HG02884 (cell line): ENCODE measurements at regions not wholly inside any gene's neighbourhood (a gene's known extent, or its start where the extent isn't known, plus 50 kb on each side); places are given as distances from the start of the nearest gene placed in this dataset.
"Not testable (repeated sequence)": the region's sequence is repeated elsewhere in the genome, so short reads cannot be mapped to it uniquely, and the experiment has no call there.

Experiments
- ATAC-seq: cut with Tn5 transposase; IDR thresholded peaks from one replicate; pipeline ENCODE4 v1.9.1; 2021; ENCODE audit warnings: mild to moderate bottlenecking, moderate library complexity; ENCODE audit not compliant: unreplicated experiment

DNA sequence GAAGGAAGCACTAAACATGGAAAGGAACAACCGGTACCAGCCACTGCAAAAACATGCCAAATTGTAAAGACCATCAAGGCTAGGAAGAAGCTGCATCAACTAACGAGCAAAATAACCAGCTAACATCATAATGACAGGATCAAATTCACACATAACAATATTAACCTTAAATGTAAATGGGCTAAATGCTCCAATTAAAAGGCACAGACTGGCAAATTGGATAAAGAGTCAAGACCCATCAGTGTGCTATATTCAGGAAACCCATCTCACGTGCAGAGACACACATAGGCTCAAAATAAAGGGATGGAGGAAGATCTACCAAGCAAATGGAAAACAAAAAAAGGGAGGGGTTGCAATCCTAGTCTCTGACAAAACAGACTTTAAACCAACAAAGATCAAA, 126.3 kb upstream of the CAV2 start:
- not testable (repeated sequence) for ATAC-seq

DNA sequence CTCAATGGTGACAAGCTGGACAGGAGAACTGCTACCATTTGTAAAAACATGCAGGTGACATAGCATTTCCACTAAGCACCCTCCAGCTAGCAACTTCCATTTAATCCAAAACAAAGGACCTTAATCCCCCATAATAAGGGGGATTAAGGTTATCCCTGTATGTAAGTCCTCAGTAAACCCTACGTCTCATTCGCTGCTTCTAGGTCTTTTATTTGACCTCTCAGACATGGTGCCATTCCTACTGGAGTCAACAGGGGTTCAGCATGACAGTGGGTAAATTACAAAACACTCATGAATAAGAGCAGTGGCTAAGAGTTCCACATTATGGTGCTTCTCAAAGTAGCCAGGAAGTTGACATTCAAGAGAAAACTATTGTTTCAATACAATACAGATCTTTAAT, 121.8 kb upstream of the CAV2 start:
- no peak for ATAC-seq

DNA sequence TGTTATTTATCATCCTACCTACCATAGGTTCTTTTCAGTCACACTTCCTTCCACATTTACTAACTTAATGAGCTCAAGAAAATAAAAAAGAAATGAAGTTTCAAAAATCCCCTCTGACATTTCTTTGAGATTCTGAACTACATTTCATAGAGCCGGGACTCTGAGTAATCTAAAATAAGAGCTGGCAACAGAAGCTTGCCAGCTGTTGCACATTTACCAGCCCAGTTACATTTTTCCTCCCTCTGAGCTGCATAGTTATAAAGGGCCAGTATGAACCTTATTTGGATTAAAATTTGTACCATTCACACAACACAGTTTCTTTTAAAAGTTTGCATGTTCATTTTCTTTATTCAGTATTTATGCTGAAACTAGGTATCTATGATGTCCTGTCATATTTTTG, 119.5 kb upstream of the CAV2 start:
- ATAC-seq = no peak

DNA sequence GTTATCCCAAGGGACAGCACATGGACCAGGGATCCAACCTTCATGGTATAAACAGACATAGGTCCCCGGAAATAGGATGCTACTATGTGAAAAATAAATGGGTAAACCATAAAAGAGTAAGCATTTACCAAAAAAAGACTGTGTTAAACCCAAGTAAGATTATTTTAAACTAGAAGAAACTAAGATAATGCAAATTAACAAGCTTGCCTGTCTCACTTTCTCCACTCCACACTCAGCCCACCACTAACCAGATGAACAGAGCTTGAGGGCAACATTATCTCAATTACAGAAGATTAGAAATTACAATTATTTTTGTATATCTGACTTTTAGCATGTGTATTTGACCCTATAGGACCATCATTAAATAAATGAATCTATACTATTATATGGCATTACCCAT, 117.2 kb upstream of the CAV2 start:
- ATAC-seq = no peak

DNA sequence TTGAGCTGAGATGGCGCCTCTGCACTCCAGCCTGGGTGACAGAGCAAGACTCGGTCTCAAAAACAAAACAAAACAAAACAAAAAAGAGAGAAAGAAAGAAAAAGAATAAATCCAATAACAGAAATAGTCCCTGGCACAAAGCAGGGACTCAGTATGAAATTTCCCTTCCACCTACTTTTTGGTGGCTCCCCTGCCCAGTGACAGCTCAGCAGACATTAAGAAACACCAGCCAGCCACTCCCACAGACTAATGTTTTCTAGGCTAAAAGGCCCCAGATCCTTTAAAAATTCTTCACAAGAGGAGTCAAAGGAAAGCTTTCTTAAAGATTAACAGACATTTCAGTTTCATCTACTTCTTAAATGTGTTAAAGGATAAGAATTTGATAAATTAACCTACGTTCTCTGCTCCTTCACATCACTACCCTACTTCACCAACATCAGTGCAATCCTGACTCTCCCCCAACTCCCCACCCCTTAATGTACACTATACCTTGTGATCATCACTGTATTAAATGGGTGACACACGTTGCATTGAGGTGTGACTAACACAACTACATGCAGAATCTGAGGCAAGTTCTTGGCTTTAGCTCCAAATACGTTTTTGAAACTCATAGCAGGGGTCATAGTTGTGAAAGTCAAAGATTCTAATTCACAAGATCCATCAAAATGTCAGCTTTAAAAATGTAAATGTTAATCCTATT, 114.5 kb upstream of the CAV2 start:
- ATAC-seq = no peak

DNA sequence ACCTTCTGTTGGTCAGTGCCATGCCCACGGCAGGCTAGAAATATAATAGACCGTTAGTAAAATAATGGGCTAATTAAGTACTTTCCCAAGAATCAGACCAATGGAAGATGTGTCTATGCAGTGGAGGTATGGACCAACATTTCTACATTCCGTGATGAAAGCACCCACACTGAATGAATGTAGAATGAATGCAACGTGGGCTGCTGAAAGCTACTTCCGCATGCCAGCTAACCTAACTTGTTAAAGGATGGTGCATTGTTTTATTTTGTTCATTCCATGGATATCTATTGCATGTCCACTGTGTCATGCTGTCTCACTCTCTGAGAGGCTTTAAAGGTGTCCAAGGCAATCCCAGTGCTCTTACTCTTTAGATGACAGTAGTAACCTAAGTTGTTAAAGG, 112.9 kb upstream of the CAV2 start:
- ATAC-seq = no peak

DNA sequence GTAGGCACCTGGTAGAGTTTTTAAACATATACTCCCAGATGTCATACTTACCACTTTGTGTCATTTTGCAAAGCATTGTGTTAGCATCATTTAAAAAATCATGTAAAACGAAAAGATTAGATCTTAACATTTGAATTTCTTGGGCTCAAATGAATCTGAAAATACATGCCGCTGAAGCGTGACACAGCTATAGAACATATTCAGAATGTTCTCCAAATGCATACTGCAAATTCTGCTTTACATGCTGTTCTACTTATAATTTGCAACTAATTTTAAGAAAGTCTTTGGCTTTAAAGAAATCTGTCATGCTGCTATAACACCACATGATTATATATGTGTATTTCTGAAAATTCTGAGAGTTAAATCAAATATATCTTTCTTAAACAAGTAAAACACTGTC, 109.2 kb upstream of the CAV2 start:
- no peak for ATAC-seq

DNA sequence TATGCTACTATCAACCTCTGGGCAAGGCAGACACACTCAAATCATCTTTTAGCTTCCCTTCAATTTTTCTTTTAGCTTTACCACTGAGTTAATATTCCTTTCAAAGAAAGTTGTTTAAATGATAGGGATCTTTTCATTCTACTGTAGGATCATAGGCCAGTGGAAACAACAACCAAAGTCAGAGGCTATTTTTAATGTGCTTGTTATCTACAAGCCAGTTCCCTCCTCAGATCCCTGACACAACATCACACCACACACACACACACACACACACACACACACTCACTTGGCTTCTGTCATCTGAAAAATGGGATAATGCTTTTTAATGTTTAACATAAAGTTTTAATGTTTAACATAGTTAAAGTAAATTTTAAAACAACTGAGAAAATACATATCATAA, 106.7 kb upstream of the CAV2 start:
- no peak for ATAC-seq

DNA sequence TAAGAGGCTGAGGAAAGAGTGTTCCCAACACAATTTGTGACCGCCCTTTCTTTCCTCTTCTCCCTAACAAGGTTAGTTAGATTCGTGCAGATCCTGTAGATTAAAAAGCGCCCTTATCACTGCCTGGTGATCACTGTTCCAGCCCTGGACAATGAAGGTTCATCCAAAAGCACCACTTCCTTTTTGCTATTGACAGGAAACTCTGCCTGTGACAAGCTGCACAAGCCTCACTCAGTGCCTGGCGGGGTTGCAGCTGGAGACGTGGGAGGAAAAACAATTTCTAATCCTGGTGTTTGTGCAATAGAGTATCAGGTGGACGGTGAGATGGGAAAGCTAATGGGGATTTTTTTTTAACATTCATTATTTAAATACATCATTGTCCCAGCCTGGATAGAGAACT, 105.9 kb upstream of the CAV2 start:
- no peak for ATAC-seq

DNA sequence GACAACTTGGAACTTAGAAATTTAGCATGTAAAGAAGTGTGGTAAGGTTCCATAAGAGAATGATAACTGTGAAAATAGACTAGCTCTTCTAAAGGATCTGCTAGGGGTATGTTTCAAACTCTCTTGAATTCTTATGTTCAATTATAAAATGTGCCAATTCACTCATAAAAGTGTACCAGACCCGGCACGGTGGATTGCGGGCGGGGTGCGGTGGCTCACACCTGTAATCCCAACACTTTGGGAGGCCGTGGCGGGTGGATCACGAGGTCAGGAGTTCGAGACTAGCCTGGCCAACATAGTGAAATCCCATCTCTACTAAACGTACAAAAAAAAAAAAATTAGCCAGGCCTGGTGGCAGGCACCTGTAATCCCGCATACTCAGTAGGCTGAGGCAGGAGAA, 105.4 kb upstream of the CAV2 start:
- no peak for ATAC-seq

DNA sequence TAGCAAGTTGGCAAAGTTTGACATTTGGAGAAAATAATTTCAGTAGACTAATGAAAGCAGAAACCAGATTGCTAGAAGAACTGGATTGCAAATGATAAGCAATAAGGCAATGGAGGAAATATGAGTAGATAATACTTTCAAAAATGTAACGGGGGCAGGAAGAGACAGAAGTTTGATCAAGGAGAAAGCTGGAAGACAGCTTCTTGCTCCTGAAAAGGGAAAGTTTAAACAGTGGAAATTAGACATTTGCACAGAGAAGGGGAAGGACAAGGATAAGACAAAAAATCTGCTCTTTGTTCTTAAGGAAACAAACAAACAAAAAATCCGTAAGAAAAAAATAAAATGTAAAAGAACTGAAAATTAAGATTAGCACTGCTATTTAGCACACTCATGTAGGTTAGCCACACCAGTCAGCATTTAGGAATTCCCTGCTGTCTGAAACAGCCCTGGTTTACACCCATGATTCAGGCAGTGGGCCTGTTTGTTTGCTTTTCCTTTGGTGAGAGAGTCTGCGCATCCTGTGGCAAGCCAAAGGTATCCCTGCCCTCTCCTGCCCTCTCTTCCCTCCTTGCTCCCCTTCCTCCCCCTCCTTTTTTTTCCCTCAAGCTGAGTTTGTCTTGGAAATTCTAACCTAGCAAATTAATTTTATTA, 104.3 kb upstream of the CAV2 start:
- ATAC-seq = no peak

DNA sequence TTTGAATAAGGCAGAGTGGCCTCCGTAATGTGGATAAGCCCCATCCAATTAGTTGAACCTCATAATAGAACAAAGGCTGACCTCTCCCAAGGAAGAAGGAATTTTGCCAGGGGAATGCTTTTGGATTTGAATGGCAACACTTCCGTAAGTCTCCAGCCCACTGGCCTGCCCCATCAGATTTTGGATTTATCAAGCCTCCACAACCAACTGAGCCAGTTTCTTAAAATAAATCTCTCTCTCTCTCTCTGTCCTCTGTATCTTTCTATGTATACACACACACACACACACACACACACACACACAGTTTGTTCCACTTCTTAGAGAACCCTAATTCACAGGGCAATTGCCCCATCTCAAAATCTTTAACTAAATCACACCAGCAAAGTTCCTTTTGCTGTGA, 100.9 kb upstream of the CAV2 start:
- ATAC-seq = no peak

DNA sequence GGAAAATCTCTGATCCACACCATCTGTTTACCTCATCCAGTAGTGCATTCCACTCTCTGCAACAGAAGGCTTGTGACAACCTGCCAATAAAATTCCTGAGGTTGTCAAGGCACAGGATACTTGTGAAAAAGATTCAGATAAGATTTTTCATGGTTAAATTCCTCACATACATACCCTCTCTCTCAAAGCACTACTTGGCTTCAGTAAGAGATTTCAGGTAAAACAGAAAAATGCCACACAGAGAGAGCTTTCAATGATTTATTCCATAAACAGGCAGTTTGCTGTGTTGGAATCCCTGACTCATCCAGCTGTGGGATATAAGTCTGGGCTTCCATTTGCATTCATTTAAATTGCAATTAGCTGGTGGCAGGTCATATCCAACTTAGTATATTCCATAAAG, 99.7 kb upstream of the CAV2 start:
- no peak for ATAC-seq

DNA sequence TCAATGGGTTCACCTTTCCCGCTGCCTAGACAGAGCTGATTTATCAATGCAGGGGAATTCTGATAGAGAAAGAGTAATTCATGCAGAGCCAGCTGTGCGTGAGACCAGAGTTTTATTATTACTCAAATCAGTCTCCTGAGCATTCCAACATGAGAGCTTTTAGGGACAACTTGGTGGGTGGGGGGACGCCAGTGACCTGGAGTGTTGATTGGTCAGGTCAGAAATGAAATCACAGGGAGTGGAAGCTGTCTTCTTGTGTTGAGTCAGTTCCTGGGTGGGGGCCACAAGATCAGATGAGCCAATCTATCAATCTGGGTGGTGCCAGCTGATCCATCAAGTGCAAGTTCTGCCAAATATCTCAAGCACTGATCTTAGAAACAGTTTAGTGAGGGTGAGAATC, 99.0 kb upstream of the CAV2 start:
- ATAC-seq = no peak

DNA sequence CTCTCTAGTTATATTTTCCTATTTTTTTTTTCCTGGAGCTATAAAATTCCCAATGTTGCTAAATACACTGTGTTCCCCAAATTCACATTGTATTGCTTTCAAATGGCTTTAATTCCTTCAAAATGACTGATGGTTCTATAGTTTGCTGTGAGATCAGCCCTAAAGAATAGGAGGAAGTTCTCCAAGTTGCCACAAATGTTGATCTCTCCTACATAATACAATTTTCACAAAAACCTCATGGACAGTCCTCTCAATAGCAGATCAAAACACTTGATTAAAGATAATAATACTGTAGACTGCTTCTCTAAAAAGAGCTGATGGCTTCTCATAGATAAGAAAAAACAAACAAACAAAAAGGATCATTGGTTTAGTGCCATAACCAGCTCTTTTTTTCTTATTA, 97.8 kb upstream of the CAV2 start:
- ATAC-seq = no peak

DNA sequence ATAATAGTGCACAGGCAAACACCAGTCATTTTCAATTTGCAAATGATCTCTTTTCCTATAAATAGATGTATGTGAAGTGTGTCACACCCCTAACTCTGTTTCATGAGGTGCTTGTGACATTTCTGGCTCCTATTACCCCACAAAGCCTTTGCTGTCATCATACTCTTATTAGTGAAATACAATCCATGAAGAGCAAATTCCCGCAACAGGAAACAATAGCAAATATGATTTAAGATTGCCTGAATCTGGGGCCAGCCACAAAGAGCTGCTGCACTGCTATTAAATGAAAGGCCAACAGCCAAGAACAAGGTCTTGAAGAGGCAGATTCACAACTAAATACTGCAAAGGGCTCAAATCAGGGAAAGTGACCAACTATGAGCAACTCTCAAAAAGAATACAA, 96.3 kb upstream of the CAV2 start:
- no peak for ATAC-seq

DNA sequence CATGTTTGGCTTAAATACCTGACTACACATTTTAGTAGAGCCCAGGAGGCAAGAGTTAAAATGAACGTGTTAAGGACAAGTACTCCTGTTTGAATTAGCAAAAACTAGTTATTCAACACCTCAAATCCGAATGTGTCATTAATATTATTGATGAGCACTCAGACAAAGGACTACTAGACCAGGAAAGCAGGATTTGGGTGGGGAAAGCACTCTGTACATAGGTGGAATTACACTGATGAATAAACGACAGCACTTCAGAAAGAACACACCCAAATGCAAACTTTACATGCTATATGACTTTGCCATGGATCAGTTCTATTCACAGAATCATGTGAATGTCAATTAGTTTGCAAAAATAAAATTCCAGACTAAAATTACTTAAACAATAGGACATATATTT, 95.1 kb upstream of the CAV2 start:
- no peak for ATAC-seq

DNA sequence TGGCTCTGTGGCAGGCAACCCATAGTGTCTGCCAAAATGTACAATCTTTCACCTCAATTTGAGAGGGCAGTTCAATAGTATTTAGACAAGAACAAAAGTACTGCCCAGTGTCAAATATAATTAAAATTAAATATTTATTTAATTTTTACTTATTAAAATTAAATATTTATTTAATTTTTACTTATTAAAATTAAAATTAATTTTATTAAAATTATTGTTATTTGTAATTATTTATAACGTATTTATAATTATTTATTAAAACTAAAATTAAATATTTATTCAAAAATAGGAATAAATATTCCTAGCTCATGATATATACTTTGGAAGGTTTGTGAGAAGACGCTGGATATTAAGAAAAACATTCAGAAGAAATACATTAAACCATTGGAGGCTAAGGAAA, 93.7 kb upstream of the CAV2 start:
- no peak for ATAC-seq

DNA sequence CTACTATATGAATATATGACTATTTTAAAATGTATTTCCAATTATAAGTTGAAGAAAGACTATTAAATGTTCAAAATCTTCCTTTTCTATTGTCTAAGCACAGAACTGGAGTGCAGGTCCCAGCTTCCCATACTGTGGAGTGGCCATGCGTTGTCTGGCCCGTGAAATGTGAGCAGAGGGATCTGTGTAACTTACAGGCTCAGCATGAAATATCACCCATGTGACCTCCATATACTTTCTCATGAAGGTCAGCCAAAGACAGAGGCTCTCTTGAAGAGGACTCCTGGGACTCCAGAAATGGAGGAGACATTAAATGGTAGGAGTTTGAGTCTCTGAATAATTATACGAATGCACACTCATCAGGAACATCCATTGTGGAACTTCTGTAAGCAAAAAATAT, 92.4 kb upstream of the CAV2 start:
- no peak for ATAC-seq

DNA sequence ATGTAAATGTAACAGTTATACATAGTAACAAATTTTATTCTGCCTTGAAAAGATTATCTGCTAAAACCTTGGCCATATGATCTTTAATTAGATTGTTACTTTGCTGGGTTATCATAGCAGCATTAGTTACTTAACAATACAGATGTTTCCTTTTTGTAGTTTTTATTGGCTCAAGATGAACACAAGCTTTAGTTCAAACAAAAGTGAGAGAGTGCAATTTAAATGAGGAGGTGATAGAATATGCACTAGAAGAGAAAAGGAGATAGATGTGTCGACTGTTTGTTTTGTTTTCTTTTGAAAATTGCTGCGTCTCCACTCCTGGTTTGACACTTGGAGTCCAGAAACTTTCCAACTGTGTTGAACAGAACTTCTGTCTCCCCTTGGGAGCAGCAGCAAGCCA, 91.4 kb upstream of the CAV2 start:
- ATAC-seq = no peak

DNA sequence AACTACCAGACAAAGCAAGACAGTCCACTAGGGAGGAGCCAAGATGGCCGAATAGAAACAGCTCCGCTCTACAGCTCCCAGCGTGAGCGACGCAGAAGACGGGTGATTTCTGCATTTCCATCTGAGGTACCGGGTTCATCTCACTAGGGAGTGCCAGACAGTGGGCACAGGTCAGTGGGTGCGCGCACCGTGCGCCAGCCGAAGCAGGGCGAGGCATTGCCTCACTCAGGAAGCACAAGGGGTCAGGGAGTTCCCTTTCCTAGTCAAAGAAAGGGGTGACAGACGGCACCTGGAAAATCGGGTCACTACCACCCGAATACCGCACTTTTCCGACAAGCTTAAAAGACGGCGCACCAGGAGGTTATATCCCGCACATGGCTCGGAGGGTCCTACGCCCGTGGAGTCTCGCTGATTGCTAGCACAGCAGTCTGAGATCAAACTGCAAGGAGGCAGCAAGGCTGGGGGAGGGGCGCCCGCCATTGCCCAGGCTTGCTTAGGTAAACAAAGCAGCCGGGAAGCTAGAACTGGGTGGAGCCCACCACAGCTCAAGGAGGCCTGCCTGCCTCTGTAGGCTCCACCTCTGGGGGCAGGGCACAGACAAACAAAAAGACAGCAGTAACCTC, 90.6 kb upstream of the CAV2 start:
- not testable (repeated sequence) for ATAC-seq

DNA sequence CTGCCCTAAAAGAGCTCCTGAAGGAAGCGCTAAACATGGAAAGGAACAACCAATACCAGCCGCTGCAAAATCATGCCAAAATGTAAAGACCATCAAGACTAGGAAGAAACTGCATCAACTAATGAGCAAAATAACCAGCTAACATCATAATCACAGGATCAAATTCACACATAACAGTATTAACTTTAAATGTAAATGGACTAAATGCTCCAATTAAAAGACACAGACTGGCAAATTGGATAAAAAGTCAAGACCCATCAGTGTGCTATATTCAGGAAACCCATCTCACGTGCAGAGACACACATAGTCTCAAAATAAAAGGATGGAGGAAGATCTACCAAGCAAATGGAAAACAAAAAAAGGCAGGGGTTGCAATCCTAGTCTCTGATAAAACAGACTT, 88.8 kb upstream of the CAV2 start:
- ATAC-seq = not testable (repeated sequence)
